Activated CD4-positive, alpha-beta T cell treated with anti-CD3 and anti-CD28 coated beads for 36 hours (primary cell): ENCODE measurements at regions not wholly inside any gene's neighbourhood (a gene's known extent, or its start where the extent isn't known, plus 50 kb on each side); places are given as distances from the start of the nearest gene placed in this dataset.
A peak's percentile ranks its signal among the peaks of the same experiment; 100 is the strongest.
"Not testable (repeated sequence)": the region's sequence is repeated elsewhere in the genome, so short reads cannot be mapped to it uniquely, and the experiment has no call there.

Source experiments
- ATAC-seq: fragments of 200-7000 bp; cut with Tn5 transposase; one replicate; pipeline ENCODE4 v1.10.0; 2021; ENCODE audit warnings: mild to moderate bottlenecking, moderate library complexity
- CTCF ChIA-PET: fragments of 350-600 bp; sonication (Branson Sonifier 250); formaldehyde crosslinking; loops from one replicate; lab custom pipeline; 2021; ENCODE audit warnings: antibody characterized with exemption; lab: Charles Lee
- POLR2A ChIA-PET: fragments of 350-600 bp; sonication (Branson Sonifier 250); formaldehyde crosslinking; loops from one replicate; lab custom pipeline; 2021; ENCODE audit warnings: antibody characterized with exemption, inconsistent platforms; lab: Charles Lee
- DNase-seq: peaks from one replicate; pipeline ENCODE4 v3.0.0-alpha.2; 2020
- H3K27ac Mint-ChIP-seq: one replicate; pipeline ENCODE4 v1.8.0; 2021; ENCODE audit warnings: mixed read lengths
- H3K27me3 Mint-ChIP-seq: one replicate; pipeline ENCODE4 v1.8.0; 2021; ENCODE audit warnings: mixed read lengths
- H3K36me3 Mint-ChIP-seq: one replicate; pipeline ENCODE4 v1.8.0; 2021; ENCODE audit warnings: low read depth, mixed read lengths
- H3K4me1 Mint-ChIP-seq: one replicate; pipeline ENCODE4 v1.8.0; 2021; ENCODE audit warnings: mixed read lengths
- H3K4me3 Mint-ChIP-seq: one replicate; pipeline ENCODE4 v1.8.0; 2021; ENCODE audit warnings: mild to moderate bottlenecking, moderate library complexity, mixed read lengths
- H3K9me3 Mint-ChIP-seq: one replicate; pipeline ENCODE4 v1.8.0; 2021; ENCODE audit warnings: low read depth, mixed read lengths
- intact Hi-C, 2 experiments: fragments of 100-400 bp; cut with DNase I in 1 of 2; cut with micrococcal nuclease in 1 of 2; formaldehyde crosslinking; loops; one replicate each; pipeline versions ENCODE4 v1.14.2 to v1.15.1; 2022 to 2024; cut with DNase I, micrococcal nuclease

DNA sequence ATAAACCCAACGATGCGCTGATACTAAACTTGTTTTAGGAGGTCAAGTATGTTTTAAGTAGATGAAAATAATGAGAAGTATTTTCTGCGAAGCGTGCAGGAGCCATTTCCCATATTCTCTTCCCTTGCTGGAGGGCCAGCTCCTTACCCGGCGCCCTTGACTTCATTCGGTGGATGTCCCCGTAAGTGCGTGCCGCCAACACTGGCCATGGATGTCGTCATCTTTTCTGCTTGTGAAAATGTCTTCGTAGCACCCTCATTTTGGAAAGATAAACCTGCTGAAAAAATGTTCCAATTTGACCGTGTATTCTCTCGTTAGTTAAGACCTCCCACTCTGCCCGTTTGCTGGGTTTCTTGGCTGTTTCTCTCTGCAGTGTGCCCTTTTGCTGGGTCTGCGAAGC is 127.5 kb downstream of the RTP5 start:
- POLR2A ChIA-PET: no interaction called here
- no peak overlapping the region for H3K27ac Mint-ChIP-seq
- intact Hi-C loops: no loop called here
- no peaks in the 10 kb centered on the region for H3K36me3 Mint-ChIP-seq
- H3K27me3 Mint-ChIP-seq: no peaks in the 10 kb centered on the region
- ATAC-seq (no peak), DNase-seq (no peak)
- no peak overlapping the region for H3K4me3 Mint-ChIP-seq
- no peaks in the 10 kb centered on the region for H3K9me3 Mint-ChIP-seq
- CTCF ChIA-PET: no interaction called here
- peaks cover 8% of the 10 kb centered on the region for H3K4me1 Mint-ChIP-seq

DNA sequence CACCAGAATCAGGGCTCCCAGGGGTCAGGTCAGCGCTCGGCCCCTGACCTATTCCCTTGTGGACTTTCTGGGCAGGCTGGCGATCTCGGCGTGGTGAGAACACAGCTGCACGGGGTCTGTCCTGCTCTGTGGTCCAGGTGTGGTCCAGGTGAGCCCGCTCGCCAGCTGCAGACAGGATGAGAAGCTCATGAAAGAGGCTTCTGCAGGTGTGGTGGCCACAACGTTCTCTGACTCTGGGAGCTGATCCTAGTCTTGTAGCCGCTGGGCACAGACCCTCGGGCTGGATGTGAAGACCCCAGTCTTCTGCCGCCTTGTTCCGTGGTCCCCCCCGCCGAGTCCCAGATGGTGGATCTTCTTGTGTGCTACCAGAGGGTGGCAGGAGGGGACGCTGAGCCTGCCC is 129.7 kb downstream of the RTP5 start:
- no peak overlapping the region for H3K4me3 Mint-ChIP-seq
- H3K27ac Mint-ChIP-seq: no peak overlapping the region
- intact Hi-C loops: no loop called here
- H3K27me3 Mint-ChIP-seq: no peaks in the 10 kb centered on the region
- H3K4me1 Mint-ChIP-seq: peaks cover 18% of the 10 kb centered on the region
- ChIA-PET POLR2A (no interaction called here), CTCF (interaction anchor here (1.5 kb wide), 1 partner anchor 25 kb away, joined by 3 read pairs; no protein-coding TSS in a partner anchor)
- H3K9me3 Mint-ChIP-seq: no peaks in the 10 kb centered on the region
- DNase-seq: no peak
- H3K36me3 Mint-ChIP-seq: no peaks in the 10 kb centered on the region
- no peak for ATAC-seq

DNA sequence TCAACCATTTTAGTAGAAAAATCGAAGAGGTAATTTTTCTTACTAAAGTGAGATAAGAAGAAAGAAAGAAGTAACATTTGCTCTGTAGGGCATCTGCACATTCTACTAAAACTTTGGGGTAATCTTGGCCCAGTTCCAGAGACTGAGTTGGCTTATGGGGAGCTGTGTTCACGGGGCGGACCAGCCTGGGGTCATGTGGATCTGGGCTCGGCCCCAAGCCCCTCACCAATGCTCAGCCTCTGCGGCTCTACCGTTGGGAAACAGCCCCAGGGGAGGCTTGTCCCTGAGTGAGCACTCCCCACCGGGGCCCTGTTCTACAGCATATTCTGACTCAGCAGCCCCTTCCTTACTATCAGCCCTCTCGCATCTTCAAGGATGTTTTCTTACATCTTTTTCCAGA is 132.3 kb downstream of the RTP5 start:
- Mint-ChIP-seq H3K4me3 (no peak overlapping the region), H3K27me3 (no peaks in the 10 kb centered on the region), H3K9me3 (no peaks in the 10 kb centered on the region), H3K4me1 (peaks cover 18% of the 10 kb centered on the region), H3K36me3 (no peaks in the 10 kb centered on the region), H3K27ac (no peak overlapping the region)
- POLR2A ChIA-PET: no interaction called here
- CTCF ChIA-PET: interaction anchor here (0.6 to 1.4 kb wide), 2 partner anchors 24 to 51 kb away, joined by 3 to 5 read pairs; no protein-coding TSS in a partner anchor
- intact Hi-C loops: no loop called here
- ATAC-seq: no peak
- no peak for DNase-seq

DNA sequence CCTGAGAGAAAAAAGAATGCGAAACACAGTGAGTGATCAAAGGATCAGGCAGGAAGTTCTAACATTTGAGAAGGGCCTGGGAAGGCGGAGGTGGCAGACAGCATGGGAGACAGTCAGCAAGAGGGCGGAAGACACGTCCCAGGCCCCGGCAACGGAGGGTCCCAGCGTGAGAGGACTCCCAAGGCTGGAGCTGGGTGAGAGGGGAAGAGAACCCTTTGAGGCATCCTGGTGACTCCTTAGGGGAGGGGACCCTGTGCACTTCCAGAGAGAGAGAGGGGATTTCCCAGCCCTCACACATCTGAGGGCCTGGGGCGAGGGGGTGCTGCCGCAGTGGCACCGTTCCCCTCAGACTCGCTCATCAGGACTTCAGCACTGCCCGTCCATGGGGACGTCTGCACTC is 133.4 kb downstream of the RTP5 start:
- H3K27ac Mint-ChIP-seq: peak overlapping the region; percentile 53
- H3K9me3 Mint-ChIP-seq: no peaks in the 10 kb centered on the region
- H3K4me1 Mint-ChIP-seq: peaks cover 18% of the 10 kb centered on the region
- no peak for DNase-seq
- peak; percentile 23 for ATAC-seq
- no peak overlapping the region for H3K4me3 Mint-ChIP-seq
- no peaks in the 10 kb centered on the region for H3K27me3 Mint-ChIP-seq
- H3K36me3 Mint-ChIP-seq: no peaks in the 10 kb centered on the region
- intact Hi-C loops: no loop called here
- ChIA-PET POLR2A (no interaction called here), CTCF (interaction anchor here (0.6 to 1.4 kb wide), 4 partner anchors 9 to 52 kb away, joined by 3 to 4 read pairs (median 3); no protein-coding TSS in a partner anchor)

DNA sequence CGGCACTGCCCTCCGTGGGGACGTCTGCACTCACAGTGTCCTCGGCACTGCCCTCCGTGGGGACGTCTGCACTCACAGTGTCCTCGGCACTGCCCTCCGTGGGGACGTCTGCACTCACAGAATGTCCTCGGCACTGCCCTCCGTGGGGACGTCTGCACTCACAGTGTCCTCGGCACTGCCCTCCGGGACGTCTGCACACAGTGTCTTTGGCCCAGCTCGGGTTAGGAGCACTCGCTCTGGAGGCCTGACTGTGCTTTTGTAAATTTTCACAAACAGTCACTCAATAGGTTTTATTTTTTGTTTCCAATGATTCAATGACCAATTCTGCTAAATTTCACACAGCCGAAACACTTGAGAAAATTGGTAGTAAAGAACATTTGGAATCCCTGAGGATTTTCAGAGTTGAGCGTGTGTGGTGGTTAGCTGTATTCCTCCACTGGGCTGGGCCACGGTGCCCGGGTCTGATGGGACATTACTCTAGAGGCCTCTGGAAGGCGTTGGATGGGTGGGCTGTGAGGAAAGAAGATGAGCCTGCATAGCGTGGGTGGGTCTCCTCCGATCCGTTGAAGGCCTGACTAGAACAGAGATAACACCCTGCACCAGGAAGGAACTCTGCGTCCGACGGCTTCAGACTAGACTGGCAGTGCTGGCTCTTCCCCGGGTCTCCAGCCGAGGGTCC is 134.8 kb downstream of the RTP5 start:
- Mint-ChIP-seq H3K9me3 (no peaks in the 10 kb centered on the region), H3K27ac (no peak overlapping the region), H3K4me1 (peaks cover 18% of the 10 kb centered on the region), H3K27me3 (no peaks in the 10 kb centered on the region), H3K36me3 (no peaks in the 10 kb centered on the region), H3K4me3 (no peak overlapping the region)
- POLR2A ChIA-PET: no interaction called here
- CTCF ChIA-PET: no interaction called here
- ATAC-seq (no peak), DNase-seq (no peak)
- intact Hi-C loops: no loop called here

DNA sequence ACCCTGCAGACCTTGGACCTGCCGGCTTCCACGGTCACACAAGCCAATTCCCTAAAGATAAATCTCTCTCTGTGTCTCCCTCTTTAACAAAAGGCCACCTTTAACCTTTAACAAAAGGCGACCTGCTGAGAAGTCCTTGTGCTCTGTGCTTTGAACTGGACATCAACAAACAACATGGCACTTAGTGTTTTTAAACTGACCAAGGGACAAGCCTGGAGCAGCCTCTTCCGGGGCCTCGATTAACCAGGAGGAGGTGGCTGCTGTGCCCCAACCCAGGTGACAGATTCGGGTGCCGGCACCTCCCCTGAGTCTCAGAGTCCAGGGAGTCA is 135.3 kb downstream of the RTP5 start:
- no peak for ATAC-seq
- H3K27me3 Mint-ChIP-seq: no peaks in the 10 kb centered on the region
- H3K9me3 Mint-ChIP-seq: no peaks in the 10 kb centered on the region
- H3K4me1 Mint-ChIP-seq: peaks cover 18% of the 10 kb centered on the region
- POLR2A ChIA-PET: no interaction called here
- no peak overlapping the region for H3K27ac Mint-ChIP-seq
- CTCF ChIA-PET: no interaction called here
- intact Hi-C loops: no loop called here
- DNase-seq: no peak
- no peaks in the 10 kb centered on the region for H3K36me3 Mint-ChIP-seq
- no peak overlapping the region for H3K4me3 Mint-ChIP-seq

DNA sequence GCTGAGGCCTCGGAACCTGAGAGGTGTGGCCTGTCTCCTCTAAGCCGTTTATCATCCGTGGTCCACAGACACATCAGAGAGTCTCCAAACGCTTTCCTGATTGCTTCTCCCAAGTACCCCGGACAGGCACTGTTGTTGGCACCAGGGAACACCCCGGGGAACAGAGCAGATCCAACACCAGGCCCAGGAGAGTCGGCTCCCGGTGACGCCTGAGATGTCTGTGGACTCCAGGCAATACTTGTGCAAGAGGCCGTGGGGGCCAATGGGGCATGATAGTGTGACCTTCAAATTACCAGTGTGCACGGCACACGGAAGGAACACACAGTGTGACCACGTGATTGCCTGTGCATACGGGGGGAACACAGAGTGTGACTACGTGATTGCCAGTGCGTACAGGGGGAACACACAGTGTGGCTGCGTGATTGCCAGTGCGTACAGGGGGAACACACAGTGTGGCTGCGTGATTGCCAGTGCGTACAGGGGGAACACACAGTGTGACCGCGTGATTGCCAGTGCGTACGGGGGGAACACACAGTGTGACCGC is 136.6 kb downstream of the RTP5 start:
- CTCF ChIA-PET: interaction anchor here (0.7 kb wide), 1 partner anchor 10 kb away, joined by 4 read pairs; no protein-coding TSS in a partner anchor
- DNase-seq, ATAC-seq, H3K36me3 Mint-ChIP-seq, H3K27me3 Mint-ChIP-seq, H3K4me3 Mint-ChIP-seq, H3K27ac Mint-ChIP-seq, intact Hi-C loops, H3K9me3 Mint-ChIP-seq, POLR2A ChIA-PET: not testable (repeated sequence)
- peaks cover 15% of the 10 kb centered on the region for H3K4me1 Mint-ChIP-seq

DNA sequence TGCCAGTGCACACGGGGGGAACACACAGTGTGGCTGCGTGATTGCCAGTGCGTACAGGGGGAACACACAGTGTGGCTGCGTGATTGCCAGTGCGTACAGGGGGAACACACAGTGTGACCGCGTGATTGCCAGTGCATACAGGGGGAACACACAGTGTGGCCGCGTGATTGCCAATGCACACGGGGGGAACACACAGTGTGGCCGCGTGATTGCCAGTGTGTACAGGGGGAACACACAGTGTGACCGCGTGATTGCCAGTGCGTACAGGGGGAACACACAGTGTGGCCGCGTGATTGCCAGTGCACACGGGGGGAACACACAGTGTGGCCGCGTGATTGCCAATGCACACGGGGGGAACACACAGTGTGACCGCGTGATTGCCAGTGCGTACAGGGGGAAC is 139.4 kb downstream of the RTP5 start:
- ATAC-seq, H3K27ac Mint-ChIP-seq, H3K36me3 Mint-ChIP-seq, H3K27me3 Mint-ChIP-seq, H3K4me1 Mint-ChIP-seq, H3K9me3 Mint-ChIP-seq, H3K4me3 Mint-ChIP-seq, DNase-seq, CTCF ChIA-PET, intact Hi-C loops, POLR2A ChIA-PET: not testable (repeated sequence)

DNA sequence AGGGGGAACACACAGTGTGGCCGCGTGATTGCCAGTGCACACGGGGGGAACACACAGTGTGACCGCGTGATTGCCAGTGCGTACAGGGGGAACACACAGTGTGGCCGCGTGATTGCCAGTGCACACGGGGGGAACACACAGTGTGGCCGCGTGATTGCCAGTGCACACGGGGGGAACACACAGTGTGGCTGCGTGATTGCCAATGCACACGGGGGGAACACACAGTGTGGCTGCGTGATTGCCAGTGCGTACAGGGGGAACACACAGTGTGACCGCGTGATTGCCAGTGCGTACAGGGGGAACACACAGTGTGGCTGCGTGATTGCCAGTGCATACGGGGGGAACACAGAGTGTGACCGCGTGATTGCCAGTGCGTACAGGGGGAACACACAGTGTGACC is 140.3 kb downstream of the RTP5 start:
- ATAC-seq, POLR2A ChIA-PET, H3K27me3 Mint-ChIP-seq, CTCF ChIA-PET, H3K9me3 Mint-ChIP-seq, H3K4me1 Mint-ChIP-seq, H3K4me3 Mint-ChIP-seq, DNase-seq, H3K36me3 Mint-ChIP-seq, H3K27ac Mint-ChIP-seq: not testable (repeated sequence)
- intact Hi-C loops: loop anchor here in 1 of 2 experiments (2.0 kb wide), 1 partner anchor 43 kb away; no protein-coding TSS in a partner anchor

DNA sequence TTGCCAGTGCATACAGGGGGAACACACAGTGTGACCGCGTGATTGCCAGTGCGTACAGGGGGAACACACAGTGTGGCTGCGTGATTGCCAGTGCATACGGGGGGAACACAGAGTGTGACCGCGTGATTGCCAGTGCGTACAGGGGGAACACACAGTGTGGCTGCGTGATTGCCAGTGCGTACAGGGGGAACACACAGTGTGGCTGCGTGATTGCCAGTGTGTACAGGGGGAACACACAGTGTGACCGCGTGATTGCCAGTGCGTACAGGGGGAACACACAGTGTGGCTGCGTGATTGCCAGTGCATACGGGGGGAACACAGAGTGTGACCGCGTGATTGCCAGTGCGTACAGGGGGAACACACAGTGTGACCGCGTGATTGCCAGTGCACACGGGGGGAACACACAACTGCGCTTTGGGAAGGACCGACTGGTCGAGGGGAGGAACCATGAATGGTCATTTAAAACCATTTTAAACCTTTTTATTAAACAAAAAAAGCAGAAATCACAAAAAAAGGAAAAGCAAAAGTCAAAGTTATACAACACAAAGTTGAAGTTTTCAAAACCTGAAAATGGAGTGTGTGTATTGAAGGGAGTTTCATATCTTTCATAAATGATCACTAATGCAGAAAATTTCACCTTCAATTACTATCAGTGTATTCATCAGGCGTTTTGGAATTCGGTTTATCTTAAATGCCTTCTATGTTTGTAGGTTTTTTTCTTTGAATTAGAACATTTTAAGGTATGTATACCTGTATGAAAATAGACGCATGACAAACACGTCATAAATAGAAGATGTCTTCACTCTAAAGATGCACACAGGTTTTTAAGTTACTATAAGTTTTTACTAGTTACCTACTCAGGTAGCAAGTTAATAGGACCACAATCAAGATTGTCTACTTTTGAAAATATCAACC is 141.0 kb downstream of the RTP5 start:
- H3K9me3 Mint-ChIP-seq, POLR2A ChIA-PET, ATAC-seq, H3K4me3 Mint-ChIP-seq, DNase-seq, H3K36me3 Mint-ChIP-seq, CTCF ChIA-PET, H3K27ac Mint-ChIP-seq, H3K4me1 Mint-ChIP-seq, H3K27me3 Mint-ChIP-seq: not testable (repeated sequence)
- intact Hi-C loops: loop anchor here in 1 of 2 experiments (2.0 kb wide), 1 partner anchor 44 kb away; no protein-coding TSS in a partner anchor

DNA sequence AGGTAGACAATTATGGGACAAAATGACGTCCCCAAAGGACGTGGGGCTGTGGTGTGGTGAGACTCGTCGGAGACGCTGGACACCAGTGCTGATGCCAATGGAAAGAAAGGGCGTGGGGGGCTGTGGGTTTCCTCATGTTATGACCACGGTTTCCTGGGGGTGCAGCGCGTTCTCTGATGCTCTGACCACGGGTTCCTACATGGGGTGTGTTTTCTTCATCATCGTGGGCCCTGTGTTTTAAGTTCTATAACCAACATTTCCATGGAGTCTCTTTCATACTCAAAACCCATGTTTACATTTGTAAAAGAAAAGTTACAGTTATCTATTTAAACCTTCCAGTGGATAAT is 141.6 kb downstream of the RTP5 start:
- intact Hi-C loops: loop anchor here in 1 of 2 experiments (2.0 kb wide), 1 partner anchor 44 kb away; no protein-coding TSS in a partner anchor
- Mint-ChIP-seq H3K27ac (no peak overlapping the region), H3K27me3 (no peaks in the 10 kb centered on the region), H3K36me3 (no peaks in the 10 kb centered on the region), H3K4me3 (no peak overlapping the region), H3K4me1 (peaks cover 5% of the 10 kb centered on the region), H3K9me3 (no peaks in the 10 kb centered on the region)
- ATAC-seq (peak; percentile 47), DNase-seq (peak; percentile 39)
- ChIA-PET POLR2A (no interaction called here), CTCF (interaction anchor here (0.8 to 1.4 kb wide), 2 partner anchors 8 to 61 kb away, joined by 3 to 4 read pairs; no protein-coding TSS in a partner anchor)
